ENCODE measurements at regions not wholly inside any gene's neighbourhood (a gene's known extent, or its start where the extent isn't known, plus 50 kb on each side); places are given as distances from the start of the nearest gene placed in this dataset.

GRCh38 chr3:76035117-76035516, 249.8 kb upstream of the ZNF717 start:
- no peak overlapping the region for H3K9ac ChIP-seq (ENCODE audit: low read depth, low read length)
- H4K20me1 ChIP-seq (ENCODE audit: insufficient read depth, low read length): no peaks in the 10 kb centered on the region
- TF ChIP-seq EZH2 (IDR thresholded peaks at IDR 0.05; ENCODE audit: borderline replicate concordance, low read depth, low read length, severe bottlenecking): no peak
- no peak for TF ChIP-seq CTCF (IDR thresholded peaks at IDR 0.05; ENCODE audit: borderline replicate concordance, extremely low read depth, low read length, poor library complexity, severe bottlenecking)
- H3K9me3 ChIP-seq (ENCODE audit: insufficient read depth, low read length, severe bottlenecking): no peaks in the 10 kb centered on the region
- no peak overlapping the region for H3K27ac ChIP-seq (ENCODE audit: low read length)
- H3K4me3 ChIP-seq (ENCODE audit: low read depth in 1 of 2, low read length in 2 of 2): no peak overlapping the region
- H3K36me3 ChIP-seq (ENCODE audit: insufficient read depth, low read length): no peaks in the 10 kb centered on the region
- H3K4me1 ChIP-seq (ENCODE audit: insufficient read depth, low read length): no peaks in the 10 kb centered on the region
- H3K79me2 ChIP-seq (ENCODE audit: insufficient read depth, low read length): no peaks in the 10 kb centered on the region
- ATAC-seq (ENCODE audit: insufficient read depth, low read depth) (no peak), DNase-seq (no peak)
- no peak overlapping the region for H3K4me2 ChIP-seq (ENCODE audit: insufficient read depth, low read length)
- H2AFZ ChIP-seq (ENCODE audit: low read depth, low read length): no peak overlapping the region
- no peaks in the 10 kb centered on the region for H3K27me3 ChIP-seq (ENCODE audit: insufficient read depth, low read length, poor library complexity)

- Histone ChIP-seq H3K4me1 (ENCODE audit: insufficient read depth, low read length) (no peaks in the 10 kb centered on the region), H3K27ac (ENCODE audit: low read length) (no peak overlapping the region), H3K27me3 (ENCODE audit: insufficient read depth, low read length, poor library complexity) (no peaks in the 10 kb centered on the region), H3K4me2 (ENCODE audit: insufficient read depth, low read length) (no peak overlapping the region), H4K20me1 (ENCODE audit: insufficient read depth, low read length) (no peaks in the 10 kb centered on the region), H3K36me3 (ENCODE audit: insufficient read depth, low read length) (no peaks in the 10 kb centered on the region), H3K4me3 (ENCODE audit: low read depth in 1 of 2, low read length in 2 of 2) (no peak overlapping the region), H3K9ac (ENCODE audit: low read depth, low read length) (no peak overlapping the region), H3K79me2 (ENCODE audit: insufficient read depth, low read length) (no peaks in the 10 kb centered on the region), H2AFZ (ENCODE audit: low read depth, low read length) (no peak overlapping the region), H3K9me3 (ENCODE audit: insufficient read depth, low read length, severe bottlenecking) (no peaks in the 10 kb centered on the region)
- DNase-seq (no peak), ATAC-seq (ENCODE audit: insufficient read depth, low read depth) (no peak)
- TF ChIP-seq EZH2 (IDR thresholded peaks at IDR 0.05; ENCODE audit: borderline replicate concordance, low read depth, low read length, severe bottlenecking): no peak
- no peak for TF ChIP-seq CTCF (IDR thresholded peaks at IDR 0.05; ENCODE audit: borderline replicate concordance, extremely low read depth, low read length, poor library complexity, severe bottlenecking)
These were observed 253.6 kb upstream of the ZNF717 start for GRCh38 chr3:76038949-76039348.

- no peak for ATAC-seq (ENCODE audit: insufficient read depth, low read depth)
- no peaks in the 10 kb centered on the region for H3K9me3 ChIP-seq (ENCODE audit: insufficient read depth, low read length, severe bottlenecking)
- H3K4me3 ChIP-seq (ENCODE audit: low read depth in 1 of 2, low read length in 2 of 2): no peak overlapping the region
- H3K4me1 ChIP-seq (ENCODE audit: insufficient read depth, low read length): no peaks in the 10 kb centered on the region
- no peak overlapping the region for H2AFZ ChIP-seq (ENCODE audit: low read depth, low read length)
- DNase-seq: no peak
- no peaks in the 10 kb centered on the region for H3K79me2 ChIP-seq (ENCODE audit: insufficient read depth, low read length)
- TF ChIP-seq CTCF (IDR thresholded peaks at IDR 0.05; ENCODE audit: borderline replicate concordance, extremely low read depth, low read length, poor library complexity, severe bottlenecking): no peak
- TF ChIP-seq EZH2 (IDR thresholded peaks at IDR 0.05; ENCODE audit: borderline replicate concordance, low read depth, low read length, severe bottlenecking): no peak
- no peaks in the 10 kb centered on the region for H3K27me3 ChIP-seq (ENCODE audit: insufficient read depth, low read length, poor library complexity)
- H4K20me1 ChIP-seq (ENCODE audit: insufficient read depth, low read length): no peaks in the 10 kb centered on the region
- H3K4me2 ChIP-seq (ENCODE audit: insufficient read depth, low read length): no peak overlapping the region
- no peak overlapping the region for H3K27ac ChIP-seq (ENCODE audit: low read length)
- no peak overlapping the region for H3K9ac ChIP-seq (ENCODE audit: low read depth, low read length)
- no peaks in the 10 kb centered on the region for H3K36me3 ChIP-seq (ENCODE audit: insufficient read depth, low read length)
These were observed 254.1 kb upstream of the ZNF717 start for GRCh38 chr3:76039431-76039830.

- Histone ChIP-seq H3K9ac (ENCODE audit: low read depth, low read length) (no peak overlapping the region), H3K36me3 (ENCODE audit: insufficient read depth, low read length) (no peaks in the 10 kb centered on the region), H3K27ac (ENCODE audit: low read length) (no peak overlapping the region), H3K27me3 (ENCODE audit: insufficient read depth, low read length, poor library complexity) (no peaks in the 10 kb centered on the region), H3K79me2 (ENCODE audit: insufficient read depth, low read length) (no peaks in the 10 kb centered on the region), H4K20me1 (ENCODE audit: insufficient read depth, low read length) (no peaks in the 10 kb centered on the region), H3K4me1 (ENCODE audit: insufficient read depth, low read length) (no peaks in the 10 kb centered on the region), H3K4me3 (ENCODE audit: low read depth in 1 of 2, low read length in 2 of 2) (no peak overlapping the region), H3K4me2 (ENCODE audit: insufficient read depth, low read length) (no peak overlapping the region), H2AFZ (ENCODE audit: low read depth, low read length) (no peak overlapping the region), H3K9me3 (ENCODE audit: insufficient read depth, low read length, severe bottlenecking) (no peaks in the 10 kb centered on the region)
- DNase-seq (no peak), ATAC-seq (ENCODE audit: insufficient read depth, low read depth) (no peak)
- TF ChIP-seq EZH2 (IDR thresholded peaks at IDR 0.05; ENCODE audit: borderline replicate concordance, low read depth, low read length, severe bottlenecking): no peak
- TF ChIP-seq CTCF (IDR thresholded peaks at IDR 0.05; ENCODE audit: borderline replicate concordance, extremely low read depth, low read length, poor library complexity, severe bottlenecking): no peak
These were observed 255.6 kb upstream of the ZNF717 start for GRCh38 chr3:76040946-76041345.

All from DND-41 (cell line).